ENCODE measurements at regions not wholly inside any gene's neighbourhood (a gene's known extent, or its start where the extent isn't known, plus 50 kb on each side); places are given as distances from the start of the nearest gene placed in this dataset.

DNA sequence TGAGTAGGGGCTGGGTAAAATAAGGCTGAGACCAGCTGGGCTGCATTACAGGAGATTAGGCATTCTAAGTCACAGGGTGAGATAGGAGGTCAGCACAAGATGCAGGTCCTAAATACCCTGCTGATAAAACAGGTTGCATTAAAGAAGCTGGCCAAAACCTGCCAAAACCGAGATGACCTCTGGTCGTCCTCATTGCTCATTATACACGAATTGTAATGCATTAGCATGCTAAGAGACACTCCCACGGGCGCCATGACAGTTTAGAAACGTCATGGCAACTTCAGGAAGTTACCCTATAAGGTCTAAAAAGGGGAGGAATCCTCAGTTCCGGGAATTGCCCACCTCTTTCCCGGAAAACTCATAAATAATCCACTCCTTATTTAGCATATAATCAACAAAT, 132.2 kb downstream of the ARL4C start (continued):
- TF ChIP-seq, protein P1, sequence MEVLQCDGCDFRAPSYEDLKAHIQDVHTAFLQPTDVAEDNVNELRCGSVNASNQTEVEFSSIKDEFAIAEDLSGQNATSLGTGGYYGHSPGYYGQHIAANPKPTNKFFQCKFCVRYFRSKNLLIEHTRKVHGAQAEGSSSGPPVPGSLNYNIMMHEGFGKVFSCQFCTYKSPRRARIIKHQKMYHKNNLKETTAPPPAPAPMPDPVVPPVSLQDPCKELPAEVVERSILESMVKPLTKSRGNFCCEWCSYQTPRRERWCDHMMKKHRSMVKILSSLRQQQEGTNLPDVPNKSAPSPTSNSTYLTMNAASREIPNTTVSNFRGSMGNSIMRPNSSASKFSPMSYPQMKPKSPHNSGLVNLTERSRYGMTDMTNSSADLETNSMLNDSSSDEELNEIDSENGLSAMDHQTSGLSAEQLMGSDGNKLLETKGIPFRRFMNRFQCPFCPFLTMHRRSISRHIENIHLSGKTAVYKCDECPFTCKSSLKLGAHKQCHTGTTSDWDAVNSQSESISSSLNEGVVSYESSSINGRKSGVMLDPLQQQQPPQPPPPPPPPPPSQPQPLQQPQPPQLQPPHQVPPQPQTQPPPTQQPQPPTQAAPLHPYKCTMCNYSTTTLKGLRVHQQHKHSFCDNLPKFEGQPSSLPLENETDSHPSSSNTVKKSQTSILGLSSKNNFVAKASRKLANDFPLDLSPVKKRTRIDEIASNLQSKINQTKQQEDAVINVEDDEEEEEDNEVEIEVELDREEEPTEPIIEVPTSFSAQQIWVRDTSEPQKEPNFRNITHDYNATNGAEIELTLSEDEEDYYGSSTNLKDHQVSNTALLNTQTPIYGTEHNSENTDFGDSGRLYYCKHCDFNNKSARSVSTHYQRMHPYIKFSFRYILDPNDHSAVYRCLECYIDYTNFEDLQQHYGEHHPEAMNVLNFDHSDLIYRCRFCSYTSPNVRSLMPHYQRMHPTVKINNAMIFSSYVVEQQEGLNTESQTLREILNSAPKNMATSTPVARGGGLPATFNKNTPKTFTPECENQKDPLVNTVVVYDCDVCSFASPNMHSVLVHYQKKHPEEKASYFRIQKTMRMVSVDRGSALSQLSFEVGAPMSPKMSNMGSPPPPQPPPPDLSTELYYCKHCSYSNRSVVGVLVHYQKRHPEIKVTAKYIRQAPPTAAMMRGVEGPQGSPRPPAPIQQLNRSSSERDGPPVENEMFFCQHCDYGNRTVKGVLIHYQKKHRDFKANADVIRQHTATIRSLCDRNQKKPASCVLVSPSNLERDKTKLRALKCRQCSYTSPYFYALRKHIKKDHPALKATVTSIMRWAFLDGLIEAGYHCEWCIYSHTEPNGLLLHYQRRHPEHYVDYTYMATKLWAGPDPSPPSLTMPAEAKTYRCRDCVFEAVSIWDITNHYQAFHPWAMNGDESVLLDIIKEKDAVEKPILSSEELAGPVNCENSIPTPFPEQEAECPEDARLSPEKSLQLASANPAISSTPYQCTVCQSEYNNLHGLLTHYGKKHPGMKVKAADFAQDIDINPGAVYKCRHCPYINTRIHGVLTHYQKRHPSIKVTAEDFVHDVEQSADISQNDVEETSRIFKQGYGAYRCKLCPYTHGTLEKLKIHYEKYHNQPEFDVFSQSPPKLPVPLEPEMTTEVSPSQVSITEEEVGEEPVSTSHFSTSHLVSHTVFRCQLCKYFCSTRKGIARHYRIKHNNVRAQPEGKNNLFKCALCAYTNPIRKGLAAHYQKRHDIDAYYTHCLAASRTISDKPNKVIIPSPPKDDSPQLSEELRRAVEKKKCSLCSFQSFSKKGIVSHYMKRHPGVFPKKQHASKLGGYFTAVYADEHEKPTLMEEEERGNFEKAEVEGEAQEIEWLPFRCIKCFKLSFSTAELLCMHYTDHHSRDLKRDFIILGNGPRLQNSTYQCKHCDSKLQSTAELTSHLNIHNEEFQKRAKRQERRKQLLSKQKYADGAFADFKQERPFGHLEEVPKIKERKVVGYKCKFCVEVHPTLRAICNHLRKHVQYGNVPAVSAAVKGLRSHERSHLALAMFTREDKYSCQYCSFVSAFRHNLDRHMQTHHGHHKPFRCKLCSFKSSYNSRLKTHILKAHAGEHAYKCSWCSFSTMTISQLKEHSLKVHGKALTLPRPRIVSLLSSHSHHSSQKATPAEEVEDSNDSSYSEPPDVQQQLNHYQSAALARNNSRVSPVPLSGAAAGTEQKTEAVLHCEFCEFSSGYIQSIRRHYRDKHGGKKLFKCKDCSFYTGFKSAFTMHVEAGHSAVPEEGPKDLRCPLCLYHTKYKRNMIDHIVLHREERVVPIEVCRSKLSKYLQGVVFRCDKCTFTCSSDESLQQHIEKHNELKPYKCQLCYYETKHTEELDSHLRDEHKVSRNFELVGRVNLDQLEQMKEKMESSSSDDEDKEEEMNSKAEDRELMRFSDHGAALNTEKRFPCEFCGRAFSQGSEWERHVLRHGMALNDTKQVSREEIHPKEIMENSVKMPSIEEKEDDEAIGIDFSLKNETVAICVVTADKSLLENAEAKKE (CRISPR knock-in tag; IDR thresholded peaks at IDR 0.05), result no peak
- TF ChIP-seq ZNF331 (CRISPR knock-in tag; IDR thresholded peaks at IDR 0.05; ENCODE audit: low read depth) (no peak), ZNF114 (CRISPR knock-in tag; IDR thresholded peaks at IDR 0.05) (no peak), JUNB (IDR thresholded peaks at IDR 0.05; ENCODE audit: unreplicated experiment) (no peak), EZH2phosphoT487 (IDR thresholded peaks at IDR 0.05; ENCODE audit: unreplicated experiment) (no peak), NANOG (IDR thresholded peaks at IDR 0.05; ENCODE audit: borderline replicate concordance) (no peak)

DNA sequence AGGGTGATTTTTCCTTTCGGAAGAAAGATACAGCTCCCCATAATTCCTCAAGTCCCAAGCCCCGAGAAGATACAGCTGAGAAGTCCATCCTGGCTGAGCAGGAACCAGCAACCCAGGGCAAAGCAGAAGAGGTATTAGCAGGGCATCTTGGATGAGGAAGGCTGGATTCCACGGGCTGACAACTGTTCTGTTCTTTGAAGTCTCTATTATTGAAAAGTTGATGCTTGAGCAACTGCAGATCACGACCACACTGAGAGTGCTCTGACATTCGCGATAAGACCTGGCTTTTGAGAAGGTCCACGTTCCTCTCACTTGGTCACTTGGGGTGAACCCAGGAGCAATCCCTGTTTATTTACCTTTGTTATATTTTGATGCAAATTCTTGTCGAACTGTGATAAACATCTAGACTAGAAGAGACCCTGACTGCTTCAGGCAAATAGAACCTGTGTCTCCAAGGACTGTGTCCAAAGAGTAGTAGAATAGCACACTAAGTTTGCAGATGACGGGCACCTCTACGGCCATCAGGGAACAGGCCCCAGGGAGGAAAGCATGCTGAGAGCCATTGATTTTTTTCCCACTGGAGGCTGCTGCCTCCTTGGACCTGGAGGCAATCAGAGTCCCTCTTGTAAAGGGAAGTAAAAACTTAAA, 133.1 kb downstream of the ARL4C start:
- DNase-seq (ENCODE audit: low spot score) (no peak), ATAC-seq (peak; percentile 17; the same call in 2 of the 3 replicates)
- no peaks in the 10 kb centered on the region for H3K27me3 ChIP-seq (ENCODE audit: insufficient read depth)
- H3K4me2 ChIP-seq, result peak overlapping the region; percentile 56
- no peaks in the 10 kb centered on the region for H3F3A ChIP-seq (replicated peaks; ENCODE audit: low read depth)
- no peak overlapping the region for H3K27ac ChIP-seq (ENCODE audit: low read depth)
- no peaks in the 10 kb centered on the region for H3K79me2 ChIP-seq (replicated peaks; ENCODE audit: insufficient read depth)
- H3K36me3 ChIP-seq (ENCODE audit: insufficient read depth), result 0 out of 2 replicates have a peak, but pooled peaks cover 3% of the 10 kb centered on the region
- H3K9me2 ChIP-seq (ENCODE audit: insufficient read depth), result peaks cover 8% of the 10 kb centered on the region
- Mint-ChIP-seq H3K27me3 (ENCODE audit: insufficient read depth, low read depth, poor library complexity) (peaks cover 6% of the 10 kb centered on the region), H3K27ac (peak overlapping the region; percentile 63), H3K36me3 (ENCODE audit: low read depth) (no peaks in the 10 kb centered on the region), H3K9me3 (peaks cover 4% of the 10 kb centered on the region), H3K4me1 (peaks cover 40% of the 10 kb centered on the region), H3K4me3 (no peak overlapping the region)
- no peak overlapping the region for H2AFZ ChIP-seq
- no peaks in the 10 kb centered on the region for H4K20me1 ChIP-seq (replicated peaks; ENCODE audit: insufficient read depth)
- TF ChIP-seq ZNF331 (CRISPR knock-in tag; IDR thresholded peaks at IDR 0.05; ENCODE audit: low read depth) (no peak), POLR2AphosphoS5 (IDR thresholded peaks at IDR 0.05; ENCODE audit: low read depth) (no peak), JUNB (IDR thresholded peaks at IDR 0.05; ENCODE audit: unreplicated experiment) (no peak)
- no peak overlapping the region for H3K4me3 ChIP-seq
- peaks cover 17% of the 10 kb centered on the region for H3K4me1 ChIP-seq (ENCODE audit: insufficient read depth)
